ENCODE measurements at regions not wholly inside any gene's neighbourhood (a gene's known extent, or its start where the extent isn't known, plus 50 kb on each side); places are given as distances from the start of the nearest gene placed in this dataset.

- H3K27ac ChIP-seq = no peak overlapping the region
- TF ChIP-seq ZFX (IDR thresholded peaks at IDR 0.05; ENCODE audit: borderline replicate concordance) = no peak
- TF ChIP-seq, protein P1, sequence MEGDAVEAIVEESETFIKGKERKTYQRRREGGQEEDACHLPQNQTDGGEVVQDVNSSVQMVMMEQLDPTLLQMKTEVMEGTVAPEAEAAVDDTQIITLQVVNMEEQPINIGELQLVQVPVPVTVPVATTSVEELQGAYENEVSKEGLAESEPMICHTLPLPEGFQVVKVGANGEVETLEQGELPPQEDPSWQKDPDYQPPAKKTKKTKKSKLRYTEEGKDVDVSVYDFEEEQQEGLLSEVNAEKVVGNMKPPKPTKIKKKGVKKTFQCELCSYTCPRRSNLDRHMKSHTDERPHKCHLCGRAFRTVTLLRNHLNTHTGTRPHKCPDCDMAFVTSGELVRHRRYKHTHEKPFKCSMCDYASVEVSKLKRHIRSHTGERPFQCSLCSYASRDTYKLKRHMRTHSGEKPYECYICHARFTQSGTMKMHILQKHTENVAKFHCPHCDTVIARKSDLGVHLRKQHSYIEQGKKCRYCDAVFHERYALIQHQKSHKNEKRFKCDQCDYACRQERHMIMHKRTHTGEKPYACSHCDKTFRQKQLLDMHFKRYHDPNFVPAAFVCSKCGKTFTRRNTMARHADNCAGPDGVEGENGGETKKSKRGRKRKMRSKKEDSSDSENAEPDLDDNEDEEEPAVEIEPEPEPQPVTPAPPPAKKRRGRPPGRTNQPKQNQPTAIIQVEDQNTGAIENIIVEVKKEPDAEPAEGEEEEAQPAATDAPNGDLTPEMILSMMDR (IDR thresholded peaks at IDR 0.05) = no peak
Measured at GRCh38 chr7:133199831-133200230, 53.0 kb upstream of the EXOC4 start.

DNA sequence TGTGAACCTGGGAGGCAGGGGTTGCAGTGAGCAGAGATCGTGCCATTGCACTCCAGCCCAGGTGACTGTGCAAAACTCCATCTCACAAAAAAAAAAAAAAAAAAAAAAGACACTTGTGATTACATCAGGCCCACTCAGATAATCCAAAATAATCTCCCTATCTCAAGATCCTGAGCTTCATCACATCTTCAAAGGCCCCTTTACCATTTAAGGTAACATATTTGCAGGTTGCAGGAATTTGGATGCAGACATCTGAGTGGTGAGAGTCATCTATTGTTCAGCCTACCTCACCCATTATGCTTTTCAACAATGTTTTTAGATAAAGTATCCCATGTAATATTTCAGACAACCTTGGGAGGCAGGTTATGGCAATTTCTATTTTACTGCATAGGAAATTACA lies 51.4 kb upstream of the EXOC4 start:
- TF ChIP-seq ZFX (IDR thresholded peaks at IDR 0.05; ENCODE audit: borderline replicate concordance) = no peak
- TF ChIP-seq, protein P1 (IDR thresholded peaks at IDR 0.05) = no peak
- no peak overlapping the region for H3K27ac ChIP-seq

- no peak for TF ChIP-seq ZFX (IDR thresholded peaks at IDR 0.05; ENCODE audit: borderline replicate concordance)
- TF ChIP-seq, protein P1 (IDR thresholded peaks at IDR 0.05) = no peak
- H3K27ac ChIP-seq = no peak overlapping the region
Measured at GRCh38 chr7:133202942-133203341, 49.9 kb upstream of the EXOC4 start.
